IMR-90 (cell line): ENCODE measurements at regions not wholly inside any gene's neighbourhood (a gene's known extent, or its start where the extent isn't known, plus 50 kb on each side); places are given as distances from the start of the nearest gene placed in this dataset.

Source experiments
- ATAC-seq: fragments of 200-7000 bp; cut with Tn5 transposase; 2 replicates; pipeline ENCODE4 v1.9.1; 2020; ENCODE audit warnings: low read depth, mild to moderate bottlenecking, moderate library complexity
- BruUV-seq: library from RNA; stranded (reverse); fragments of 400-500 nt; replicated peaks from 2 replicates; lab custom pipeline; 2021; lab: Mats Ljungman, UMichigan
- CTCF ChIA-PET: fragments of 300-600 bp; formaldehyde crosslinking; extraction: SDS; loops from one replicate; lab custom pipeline; 2021; ENCODE audit warnings: antibody characterized with exemption; lab: Yijun Ruan, JAX
- POLR2A ChIA-PET: fragments of 300-600 bp; sonication (Branson Sonifier 250); formaldehyde crosslinking; loops from one replicate; lab custom pipeline; 2022; ENCODE audit warnings: antibody characterized with exemption; ENCODE audit not compliant: unreplicated experiment; lab: Charles Lee
- DNase-seq: peaks from one replicate; pipeline ENCODE4 v3.0.0; 2013
- H2AFZ ChIP-seq: replicated peaks from 2 replicates; pipeline ENCODE3; 2013; ENCODE audit warnings: low read length, mild to moderate bottlenecking; ENCODE audit not compliant: poor library complexity
- H2AK5ac ChIP-seq: 2 replicates; pipeline ENCODE4 v1.6.1; 2013; ENCODE audit warnings: low read depth, low read length, inconsistent platforms
- H2AK9ac ChIP-seq: replicated peaks from 2 replicates; pipeline ENCODE3; 2013; ENCODE audit warnings: mild to moderate bottlenecking, low read depth, low read length, moderate library complexity; ENCODE audit not compliant: poor library complexity
- H2BK120ac ChIP-seq: 2 replicates; pipeline ENCODE4 v1.6.1; 2013; ENCODE audit warnings: low read depth, low read length, inconsistent platforms
- H2BK15ac ChIP-seq: 3 replicates; pipeline ENCODE4 v1.6.1; 2013; ENCODE audit warnings: low read depth, low read length, inconsistent platforms
- H2BK20ac ChIP-seq: 2 replicates; pipeline ENCODE4 v1.6.1; 2013; ENCODE audit warnings: low read depth, mild to moderate bottlenecking, inconsistent platforms, low read length, moderate library complexity
- H2BK5ac ChIP-seq: 2 replicates; pipeline ENCODE4 v1.6.1; 2013; ENCODE audit warnings: mild to moderate bottlenecking, low read depth, low read length, inconsistent platforms; ENCODE audit not compliant: poor library complexity, severe bottlenecking
- H3K14ac ChIP-seq: replicated peaks from 2 replicates; pipeline ENCODE4 v1.6.1; 2013; ENCODE audit warnings: low read depth, low read length, inconsistent platforms
- H3K18ac ChIP-seq: 2 replicates; pipeline ENCODE4 v1.6.1; 2013; ENCODE audit warnings: low read depth, low read length, control low read depth
- H3K23ac ChIP-seq: 2 replicates; pipeline ENCODE4 v1.6.1; 2013; ENCODE audit warnings: low read depth, low read length, inconsistent platforms
- H3K27ac ChIP-seq: 2 replicates; pipeline ENCODE4 v1.5.1; 2013; ENCODE audit warnings: mild to moderate bottlenecking, control low read depth, low read length; ENCODE audit not compliant: insufficient read depth
- H3K27me3 ChIP-seq: 2 replicates; pipeline ENCODE4 v1.6.1; 2013; ENCODE audit warnings: low read length; ENCODE audit not compliant: control insufficient read depth, insufficient read depth
- H3K36me3 ChIP-seq: 2 replicates; pipeline ENCODE4 v1.6.1; 2013; ENCODE audit warnings: low read length, mixed read lengths; ENCODE audit not compliant: control insufficient read depth, insufficient read depth
- H3K4ac ChIP-seq: 2 replicates; pipeline ENCODE4 v1.6.1; 2013; ENCODE audit warnings: low read depth, low read length, inconsistent platforms
- H3K4me1 ChIP-seq: 2 replicates; pipeline ENCODE4 v1.6.1; 2013; ENCODE audit warnings: low read length, mixed read lengths; ENCODE audit not compliant: control insufficient read depth, insufficient read depth
- H3K4me2 ChIP-seq: 2 replicates; pipeline ENCODE4 v1.6.1; 2013; ENCODE audit warnings: low read depth, mild to moderate bottlenecking, control low read depth, low read length, moderate library complexity
- H3K4me3 ChIP-seq: 2 replicates; pipeline ENCODE4 v1.5.1; 2013; ENCODE audit warnings: low read depth, mild to moderate bottlenecking, control low read depth, low read length, moderate library complexity; ENCODE audit not compliant: insufficient read depth
- H3K56ac ChIP-seq: 2 replicates; pipeline ENCODE4 v1.6.1; 2013; ENCODE audit warnings: low read length, inconsistent platforms; ENCODE audit not compliant: insufficient read depth; ENCODE audit errors: extremely low read depth
- H3K79me1 ChIP-seq, 2 experiments: 2 replicates each; pipeline ENCODE4 v1.6.1; 2013; ENCODE audit warnings: low read length in 2 of 2, inconsistent platforms in 1 of 2, low read depth in 1 of 2
- H3K9ac ChIP-seq: 2 replicates; pipeline ENCODE4 v1.6.1; 2013; ENCODE audit warnings: low read depth, low read length, control low read depth
- H3K9me1 ChIP-seq: 2 replicates; pipeline ENCODE4 v1.6.1; 2013; ENCODE audit warnings: low read length, inconsistent platforms; ENCODE audit not compliant: insufficient read depth
- H3K9me3 ChIP-seq: 2 replicates; pipeline ENCODE4 v1.6.1; 2013; ENCODE audit warnings: low read length; ENCODE audit not compliant: control insufficient read depth, insufficient read depth
- H4K20me1 ChIP-seq: 2 replicates; pipeline ENCODE4 v1.6.1; 2013; ENCODE audit warnings: low read length, inconsistent platforms; ENCODE audit not compliant: insufficient read depth
- H4K5ac ChIP-seq: 2 replicates; pipeline ENCODE4 v1.6.1; 2013; ENCODE audit warnings: mild to moderate bottlenecking, low read depth, low read length, control low read depth
- H4K8ac ChIP-seq, 2 experiments: 2 replicates each; pipeline ENCODE4 v1.6.1; 2013; ENCODE audit warnings: low read depth in 2 of 2, low read length in 2 of 2, control low read depth in 1 of 2, inconsistent platforms in 1 of 2
- H4K91ac ChIP-seq: 2 replicates; pipeline ENCODE4 v1.6.1; 2013; ENCODE audit warnings: low read depth, low read length, inconsistent platforms; ENCODE audit not compliant: insufficient read depth
- CHD1 ChIP-seq: IDR thresholded peaks from 2 replicates; pipeline ENCODE4 v1.6.1; 2012; ENCODE audit warnings: low read depth, low read length, improper control_type of control experiment
- MAFK ChIP-seq: IDR thresholded peaks from 2 replicates; pipeline ENCODE4 v1.6.1; 2012; ENCODE audit warnings: low read depth, low read length, improper control_type of control experiment
- NFE2L2 ChIP-seq: fragments of 150-350 bp; IDR thresholded peaks from 2 replicates; pipeline ENCODE4 v1.6.1; 2016; ENCODE audit warnings: low read depth, mild to moderate bottlenecking, low read length
- RAD21 ChIP-seq: IDR thresholded peaks from 2 replicates; pipeline ENCODE4 v1.6.1; 2012; ENCODE audit warnings: low read length, improper control_type of control experiment
- RCOR1 ChIP-seq: IDR thresholded peaks from 2 replicates; pipeline ENCODE4 v1.6.1; 2012; ENCODE audit warnings: mild to moderate bottlenecking, low read length, improper control_type of control experiment; ENCODE audit not compliant: insufficient replicate concordance
- WGBS, 2 experiments: methylation state at CpG; one replicate each; pipeline versions ENCODE4 v1.1.5 to v1.1.7; 2013; ENCODE audit warnings: missing lambda C conversion rate in 2 of 2; ENCODE audit not compliant: insufficient read length in 1 of 2; ENCODE audit errors: extremely low coverage in 2 of 2; 5-methylcytosine and 5-hydroxymethylcytosine counted together
- dilution Hi-C: fragments of 300-500 bp; cut with HindIII; formaldehyde crosslinking; loops from one replicate; pipeline ENCODE4 v1.14.3; 2018; ENCODE audit warnings: low sequenced_read_pairs; ENCODE audit not compliant: unreplicated experiment
- in situ Hi-C: fragments of 300-500 bp; cut with MboI; formaldehyde crosslinking; loops from 3 replicates; pipeline ENCODE4 v1.14.3; 2019; ENCODE audit warnings: low sequenced_read_pairs, inconsistent platforms, mixed read lengths
- intact Hi-C: fragments of 100-400 bp; cut with micrococcal nuclease; formaldehyde crosslinking; loops from 2 replicates; pipeline ENCODE4 v1.10.0; 2022
- TF ChIP-seq, protein P1 (sequence below): fragments of 150-350 bp; IDR thresholded peaks from 2 replicates; pipeline ENCODE4 v1.6.1; 2017; ENCODE audit warnings: mild to moderate bottlenecking, antibody characterized with exemption, low read length, low read depth
- TF ChIP-seq, protein P2 (sequence below): conservative IDR thresholded peaks from 2 replicates; pipeline ENCODE4 v1.5.1; 2012; ENCODE audit warnings: mild to moderate bottlenecking, low read depth, low read length, improper control_type of control experiment

DNA sequence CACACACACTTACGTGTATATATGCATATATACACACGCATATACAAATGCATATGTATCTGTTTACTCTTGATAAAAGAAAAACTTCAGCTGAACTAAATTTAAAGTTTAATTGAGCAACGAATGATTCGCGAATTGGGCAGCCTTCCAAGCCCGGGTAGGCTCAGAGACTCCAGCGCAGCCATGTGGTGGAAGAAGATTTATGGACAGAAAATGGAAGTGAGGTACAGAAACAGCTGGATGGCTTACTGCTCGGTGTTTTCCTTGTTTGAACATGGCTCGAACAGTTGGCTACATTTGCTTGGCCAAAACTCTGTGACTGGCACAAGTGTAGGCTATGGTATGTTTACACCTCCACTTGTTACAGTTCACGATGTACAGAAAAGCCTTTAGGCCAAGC lies 239.3 kb upstream of the PRDM9 start:
- no peak for ATAC-seq
- H3K9me1 ChIP-seq: no peaks in the 10 kb centered on the region
- H2AK9ac ChIP-seq: no peak overlapping the region
- H4K8ac ChIP-seq: no peak overlapping the region
- dilution Hi-C loops (no loop called here), intact Hi-C loops (no loop called here), in situ Hi-C loops (no loop called here)
- no peak overlapping the region for H3K23ac ChIP-seq
- no CpG with 5 or more reads among the region's 10 CpGs for WGBS, 2 experiments
- no peak overlapping the region for H3K9ac ChIP-seq
- H2BK20ac ChIP-seq: no peak overlapping the region
- no peak overlapping the region for H2BK5ac ChIP-seq
- H3K9me3 ChIP-seq: no peaks in the 10 kb centered on the region; the same call in 1 of the 2 replicates
- H3K27me3 ChIP-seq: no peaks in the 10 kb centered on the region
- H3K4me3 ChIP-seq: no peak overlapping the region
- no peak overlapping the region for H3K18ac ChIP-seq
- no peak overlapping the region for H3K14ac ChIP-seq
- H3K36me3 ChIP-seq: no peaks in the 10 kb centered on the region
- DNase-seq: no peak
- H3K79me1 ChIP-seq: no peaks in the 10 kb centered on the region
- BruUV-seq: no TSS peak
- CTCF ChIA-PET: no interaction called here
- no peaks in the 10 kb centered on the region for H4K20me1 ChIP-seq
- no peak for TF ChIP-seq CHD1
- TF ChIP-seq NFE2L2: no peak
- TF ChIP-seq, protein P1, sequence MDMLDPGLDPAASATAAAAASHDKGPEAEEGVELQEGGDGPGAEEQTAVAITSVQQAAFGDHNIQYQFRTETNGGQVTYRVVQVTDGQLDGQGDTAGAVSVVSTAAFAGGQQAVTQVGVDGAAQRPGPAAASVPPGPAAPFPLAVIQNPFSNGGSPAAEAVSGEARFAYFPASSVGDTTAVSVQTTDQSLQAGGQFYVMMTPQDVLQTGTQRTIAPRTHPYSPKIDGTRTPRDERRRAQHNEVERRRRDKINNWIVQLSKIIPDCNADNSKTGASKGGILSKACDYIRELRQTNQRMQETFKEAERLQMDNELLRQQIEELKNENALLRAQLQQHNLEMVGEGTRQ: no peak
- no peak for TF ChIP-seq RAD21
- TF ChIP-seq, protein P2, sequence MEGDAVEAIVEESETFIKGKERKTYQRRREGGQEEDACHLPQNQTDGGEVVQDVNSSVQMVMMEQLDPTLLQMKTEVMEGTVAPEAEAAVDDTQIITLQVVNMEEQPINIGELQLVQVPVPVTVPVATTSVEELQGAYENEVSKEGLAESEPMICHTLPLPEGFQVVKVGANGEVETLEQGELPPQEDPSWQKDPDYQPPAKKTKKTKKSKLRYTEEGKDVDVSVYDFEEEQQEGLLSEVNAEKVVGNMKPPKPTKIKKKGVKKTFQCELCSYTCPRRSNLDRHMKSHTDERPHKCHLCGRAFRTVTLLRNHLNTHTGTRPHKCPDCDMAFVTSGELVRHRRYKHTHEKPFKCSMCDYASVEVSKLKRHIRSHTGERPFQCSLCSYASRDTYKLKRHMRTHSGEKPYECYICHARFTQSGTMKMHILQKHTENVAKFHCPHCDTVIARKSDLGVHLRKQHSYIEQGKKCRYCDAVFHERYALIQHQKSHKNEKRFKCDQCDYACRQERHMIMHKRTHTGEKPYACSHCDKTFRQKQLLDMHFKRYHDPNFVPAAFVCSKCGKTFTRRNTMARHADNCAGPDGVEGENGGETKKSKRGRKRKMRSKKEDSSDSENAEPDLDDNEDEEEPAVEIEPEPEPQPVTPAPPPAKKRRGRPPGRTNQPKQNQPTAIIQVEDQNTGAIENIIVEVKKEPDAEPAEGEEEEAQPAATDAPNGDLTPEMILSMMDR: no peak
- TF ChIP-seq MAFK: no peak
- no peak for TF ChIP-seq RCOR1
- H2BK15ac ChIP-seq: no peak overlapping the region
- H2AK5ac ChIP-seq: no peak overlapping the region
- no peak overlapping the region for H4K91ac ChIP-seq
- H4K5ac ChIP-seq: no peak overlapping the region
- H2AFZ ChIP-seq: no peak overlapping the region
- POLR2A ChIA-PET: no interaction called here
- no peak overlapping the region for H3K4me2 ChIP-seq
- no peaks in the 10 kb centered on the region for H3K4me1 ChIP-seq
- H2BK120ac ChIP-seq: no peak overlapping the region
- no peak overlapping the region for H3K56ac ChIP-seq
- H3K27ac ChIP-seq: no peak overlapping the region
- H3K4ac ChIP-seq: no peak overlapping the region
